Type B pancreatic cell (in vitro differentiated cells): ENCODE measurements at regions not wholly inside any gene's neighbourhood (a gene's known extent, or its start where the extent isn't known, plus 50 kb on each side); places are given as distances from the start of the nearest gene placed in this dataset.

ENCODE experiments used
- DNase-seq: peaks from one replicate; pipeline ENCODE4 v3.0.0; 2021; ENCODE audit warnings: mixed read lengths; ENCODE audit not compliant: unreplicated experiment; ENCODE audit errors: extremely low spot score
- H3K27ac Mint-ChIP-seq: 2 replicates; pipeline ENCODE4 v1.8.0; 2021; ENCODE audit warnings: mild to moderate bottlenecking, mixed read lengths
- H3K27me3 Mint-ChIP-seq: 2 replicates; pipeline ENCODE4 v1.8.0; 2021; ENCODE audit warnings: mixed read lengths
- H3K36me3 Mint-ChIP-seq: 2 replicates; pipeline ENCODE4 v1.8.0; 2021; ENCODE audit warnings: mixed read lengths
- H3K4me1 Mint-ChIP-seq: one replicate; pipeline ENCODE4 v1.8.0; 2021; ENCODE audit warnings: mixed read lengths; ENCODE audit not compliant: unreplicated experiment
- H3K4me3 Mint-ChIP-seq: 2 replicates; pipeline ENCODE4 v1.8.0; 2021; ENCODE audit warnings: mild to moderate bottlenecking, mixed read lengths
- H3K9me3 Mint-ChIP-seq: 2 replicates; pipeline ENCODE4 v1.8.0; 2021; ENCODE audit warnings: mixed read lengths
- CTCF ChIP-seq: fragments of 200-600 bp; sonication (generic); conservative IDR thresholded peaks from 2 replicates; pipeline ENCODE4 v1.5.0; 2021; ENCODE audit warnings: antibody characterized with exemption, mild to moderate bottlenecking

GRCh38 chr7:116310141-116310540 is 99.8 kb downstream of the TES start:
- H3K9me3 Mint-ChIP-seq = no peaks in the 10 kb centered on the region
- H3K27ac Mint-ChIP-seq = no peak overlapping the region
- no peaks in the 10 kb centered on the region for H3K4me1 Mint-ChIP-seq
- TF ChIP-seq CTCF = no peak
- no peak for DNase-seq
- H3K36me3 Mint-ChIP-seq = no peaks in the 10 kb centered on the region
- H3K4me3 Mint-ChIP-seq = no peak overlapping the region
- peaks cover 10% of the 10 kb centered on the region for H3K27me3 Mint-ChIP-seq

DNA sequence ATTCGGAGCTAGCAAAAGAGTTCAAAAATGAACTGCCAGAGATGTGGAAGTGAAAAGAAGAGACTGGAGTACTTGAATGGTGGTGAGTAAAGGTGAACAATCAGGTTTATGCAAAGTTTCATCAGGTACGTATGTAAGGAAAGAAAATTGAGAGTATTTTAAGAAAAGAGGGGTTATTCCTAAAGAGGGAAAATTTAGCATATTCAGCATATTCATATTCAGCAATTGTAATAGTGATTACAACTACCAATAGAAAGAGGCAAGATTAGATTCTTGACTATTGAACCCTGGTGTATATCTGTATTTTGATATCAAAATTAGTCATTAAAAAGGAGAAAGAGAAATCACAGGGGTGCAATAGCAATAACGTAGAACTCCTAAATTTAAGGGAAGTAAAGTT is 100.9 kb downstream of the TES start:
- no peak for TF ChIP-seq CTCF
- Mint-ChIP-seq H3K36me3 (no peaks in the 10 kb centered on the region), H3K4me1 (no peaks in the 10 kb centered on the region)

DNA sequence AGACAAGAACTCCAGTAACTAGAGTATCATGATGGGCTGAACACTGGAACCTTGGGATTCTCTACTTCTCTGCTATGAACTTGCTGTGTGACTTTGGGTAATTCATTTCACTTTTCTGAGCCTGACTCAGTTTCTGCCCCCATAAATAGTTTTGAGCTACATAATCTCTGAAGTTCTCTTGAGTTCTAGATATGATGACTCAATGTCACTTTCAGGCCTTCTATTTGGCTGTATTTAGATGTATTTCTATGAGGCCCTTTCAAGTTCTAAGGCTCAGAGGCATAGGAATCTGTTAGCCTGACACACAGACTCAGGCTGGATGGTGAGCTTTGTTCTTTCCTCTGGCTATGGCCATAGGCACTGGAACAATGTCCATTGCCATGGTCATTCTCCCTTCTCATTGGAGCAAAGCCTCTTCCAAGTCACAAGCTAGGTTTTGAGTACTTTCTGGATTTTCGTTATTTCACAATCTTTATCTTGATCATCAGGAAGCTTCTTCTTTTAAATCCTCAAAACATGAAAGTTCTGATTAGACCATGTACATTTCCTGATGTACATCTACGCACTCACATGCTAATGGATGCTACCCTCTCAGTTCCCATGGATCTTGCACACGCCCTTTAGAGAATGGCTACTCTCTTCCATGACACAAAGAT is 101.6 kb downstream of the TES start:
- TF ChIP-seq CTCF = no peak

More for the DNA sequence above, 100.9 kb downstream of the TES start:
- no peaks in the 10 kb centered on the region for H3K9me3 Mint-ChIP-seq
- peaks cover 10% of the 10 kb centered on the region for H3K27me3 Mint-ChIP-seq
- DNase-seq = no peak
- no peak overlapping the region for H3K27ac Mint-ChIP-seq
- H3K4me3 Mint-ChIP-seq = no peak overlapping the region

GRCh38 chr7:116315293-116315692 is 105.0 kb downstream of the TES start:
- H3K27ac Mint-ChIP-seq = no peak overlapping the region
- H3K4me3 Mint-ChIP-seq = no peak overlapping the region
- H3K4me1 Mint-ChIP-seq = peaks cover 4% of the 10 kb centered on the region
- H3K27me3 Mint-ChIP-seq = peaks cover 10% of the 10 kb centered on the region
- no peak for DNase-seq
- TF ChIP-seq CTCF = no peak
- no peaks in the 10 kb centered on the region for H3K36me3 Mint-ChIP-seq
- H3K9me3 Mint-ChIP-seq = no peaks in the 10 kb centered on the region

More for the DNA sequence above, 101.6 kb downstream of the TES start:
- peaks cover 10% of the 10 kb centered on the region for H3K27me3 Mint-ChIP-seq
- no peaks in the 10 kb centered on the region for H3K9me3 Mint-ChIP-seq
- H3K4me3 Mint-ChIP-seq = no peak overlapping the region
- DNase-seq = no peak
- no peaks in the 10 kb centered on the region for H3K36me3 Mint-ChIP-seq
- no peaks in the 10 kb centered on the region for H3K4me1 Mint-ChIP-seq
- H3K27ac Mint-ChIP-seq = no peak overlapping the region

GRCh38 chr7:116315803-116316202 is 105.5 kb downstream of the TES start:
- no peaks in the 10 kb centered on the region for H3K36me3 Mint-ChIP-seq

More at GRCh38 chr7:116315803-116316202, 105.5 kb downstream of the TES start:
- H3K4me1 Mint-ChIP-seq = peaks cover 4% of the 10 kb centered on the region
- no peaks in the 10 kb centered on the region for H3K9me3 Mint-ChIP-seq
- H3K27ac Mint-ChIP-seq = no peak overlapping the region
- peaks cover 10% of the 10 kb centered on the region for H3K27me3 Mint-ChIP-seq
- DNase-seq = no peak
- no peak for TF ChIP-seq CTCF
- no peak overlapping the region for H3K4me3 Mint-ChIP-seq
